Kidney (tissue), 13 donors: ENCODE measurements at regions not wholly inside any gene's neighbourhood (a gene's known extent, or its start where the extent isn't known, plus 50 kb on each side); places are given as distances from the start of the nearest gene placed in this dataset.

Source experiments
- DNase-seq, 5 donors: peaks; one replicate each; pipeline ENCODE4 v3.0.0-alpha.2; 2013 to 2020
- FAIRE-seq: peaks from 2 replicates; lab custom pipeline; 2012; peaks lifted over from hg19 to GRCh38; lab: Jason Lieb, UNC
- H3K27ac ChIP-seq, 2 donors: one replicate each; pipeline ENCODE4 v1.7.0; 2013; ENCODE audit warnings: low read depth in 2 of 2, low read length in 2 of 2, inconsistent platforms in 1 of 2
- H3K27me3 ChIP-seq: one replicate; pipeline ENCODE4 v1.7.1; 2013; ENCODE audit warnings: low read length, inconsistent platforms; ENCODE audit not compliant: control insufficient read depth, insufficient read depth
- H3K36me3 ChIP-seq, 3 donors: one replicate each; pipeline versions ENCODE4 v1.7.0 to v1.7.1; 2013; ENCODE audit warnings: low read length in 3 of 3, control low read depth in 1 of 3, inconsistent platforms in 1 of 3; ENCODE audit not compliant: insufficient read depth in 3 of 3, control insufficient read depth in 2 of 3
- H3K4me1 ChIP-seq, 3 donors: one replicate each; pipeline versions ENCODE4 v1.7.0 to v1.7.1; 2013; ENCODE audit warnings: low read length in 3 of 3, inconsistent platforms in 1 of 3, low read depth in 1 of 3; ENCODE audit not compliant: control insufficient read depth in 2 of 3, insufficient read depth in 2 of 3
- H3K4me3 ChIP-seq, 3 donors: one replicate each; pipeline versions ENCODE4 v1.7.0 to v1.8.1; 2013; ENCODE audit warnings: low read length in 3 of 3, control low read depth in 1 of 3, inconsistent platforms in 1 of 3
- H3K9ac ChIP-seq, 3 donors: one replicate each; pipeline versions ENCODE4 v1.7.0 to v1.7.1; 2013; ENCODE audit warnings: low read length in 3 of 3, control low read depth in 1 of 3, inconsistent platforms in 1 of 3
- H3K9me3 ChIP-seq, 3 donors: one replicate each; pipeline versions ENCODE4 v1.7.0 to v1.7.1; 2013; ENCODE audit warnings: low read length in 3 of 3, control low read depth in 1 of 3, inconsistent platforms in 1 of 3; ENCODE audit not compliant: control insufficient read depth in 2 of 3, insufficient read depth in 1 of 3
- intact Hi-C: fragments of 100-400 bp; cut with DNase I; formaldehyde crosslinking; loops from one replicate; pipeline ENCODE4 v1.11.1; 2022
- TF ChIP-seq, protein P1 (sequence below): IDR thresholded peaks from 3 replicates; pipeline ENCODE4 v1.5.1; 2012; ENCODE audit warnings: mild to moderate bottlenecking, moderate library complexity, borderline replicate concordance; ENCODE audit not compliant: insufficient read depth; ENCODE audit errors: extremely low read depth
- donor health status: control.
- donor health status: control.
- donor health status: control.
- donor health status: control.
- donor health status: control.
- donor health status: DM: yes; HTN: yes; CAD: no.
- donor health status: Normal renal cell carcinoma (clear cell type).

DNA sequence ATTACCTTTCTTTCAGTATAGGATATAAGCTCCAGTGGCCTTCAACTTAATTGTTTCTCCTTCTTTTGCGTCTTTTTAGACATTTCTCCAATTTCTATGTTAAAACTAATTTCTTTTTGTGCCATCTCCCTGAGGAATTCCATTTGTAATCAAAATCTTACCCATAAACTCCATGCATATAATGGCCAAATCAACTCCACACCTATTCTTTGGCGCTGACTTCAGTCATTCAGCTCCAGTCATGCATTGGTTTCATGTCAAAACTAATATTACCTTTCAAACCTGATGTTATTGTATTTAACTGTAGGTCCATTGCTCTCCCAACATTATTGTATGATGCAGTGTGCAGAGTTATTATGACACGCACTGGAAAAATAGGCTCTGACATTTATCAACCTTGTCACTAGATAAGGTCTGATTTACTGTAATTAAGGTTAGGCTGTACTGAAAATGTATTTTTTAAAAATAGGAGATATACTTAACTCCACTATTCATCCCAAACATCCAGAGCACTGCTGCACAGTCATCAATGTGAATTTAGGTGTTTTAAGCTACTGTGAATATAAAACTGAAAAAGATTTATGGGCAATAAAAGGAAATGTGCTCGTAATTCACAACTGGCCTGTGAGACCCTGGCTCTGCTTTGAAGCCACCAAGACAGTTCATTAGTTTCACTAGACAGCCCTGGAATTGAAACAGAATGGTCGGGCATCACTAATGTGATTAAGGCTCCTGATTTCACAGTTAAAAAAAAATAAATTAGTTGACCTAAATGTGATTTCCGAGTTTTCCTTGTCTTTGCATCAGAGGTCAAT lies 180.6 kb upstream of the GRIA4 start:
- H3K36me3 ChIP-seq: no peaks in the 10 kb centered on the region
- DNase-seq (peak in 2 of 5 donors; percentile 64 to 70), FAIRE-seq (no peak)
- intact Hi-C loops: no loop called here
- no peak overlapping the region for H3K9ac ChIP-seq
- no peaks in the 10 kb centered on the region for H3K27me3 ChIP-seq
- H3K4me1 ChIP-seq: no peaks in the 10 kb centered on the region
- no peak overlapping the region for H3K27ac ChIP-seq
- H3K9me3 ChIP-seq: no peaks in the 10 kb centered on the region
- no peak overlapping the region for H3K4me3 ChIP-seq
- TF ChIP-seq, protein P1, sequence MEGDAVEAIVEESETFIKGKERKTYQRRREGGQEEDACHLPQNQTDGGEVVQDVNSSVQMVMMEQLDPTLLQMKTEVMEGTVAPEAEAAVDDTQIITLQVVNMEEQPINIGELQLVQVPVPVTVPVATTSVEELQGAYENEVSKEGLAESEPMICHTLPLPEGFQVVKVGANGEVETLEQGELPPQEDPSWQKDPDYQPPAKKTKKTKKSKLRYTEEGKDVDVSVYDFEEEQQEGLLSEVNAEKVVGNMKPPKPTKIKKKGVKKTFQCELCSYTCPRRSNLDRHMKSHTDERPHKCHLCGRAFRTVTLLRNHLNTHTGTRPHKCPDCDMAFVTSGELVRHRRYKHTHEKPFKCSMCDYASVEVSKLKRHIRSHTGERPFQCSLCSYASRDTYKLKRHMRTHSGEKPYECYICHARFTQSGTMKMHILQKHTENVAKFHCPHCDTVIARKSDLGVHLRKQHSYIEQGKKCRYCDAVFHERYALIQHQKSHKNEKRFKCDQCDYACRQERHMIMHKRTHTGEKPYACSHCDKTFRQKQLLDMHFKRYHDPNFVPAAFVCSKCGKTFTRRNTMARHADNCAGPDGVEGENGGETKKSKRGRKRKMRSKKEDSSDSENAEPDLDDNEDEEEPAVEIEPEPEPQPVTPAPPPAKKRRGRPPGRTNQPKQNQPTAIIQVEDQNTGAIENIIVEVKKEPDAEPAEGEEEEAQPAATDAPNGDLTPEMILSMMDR: no peak

DNA sequence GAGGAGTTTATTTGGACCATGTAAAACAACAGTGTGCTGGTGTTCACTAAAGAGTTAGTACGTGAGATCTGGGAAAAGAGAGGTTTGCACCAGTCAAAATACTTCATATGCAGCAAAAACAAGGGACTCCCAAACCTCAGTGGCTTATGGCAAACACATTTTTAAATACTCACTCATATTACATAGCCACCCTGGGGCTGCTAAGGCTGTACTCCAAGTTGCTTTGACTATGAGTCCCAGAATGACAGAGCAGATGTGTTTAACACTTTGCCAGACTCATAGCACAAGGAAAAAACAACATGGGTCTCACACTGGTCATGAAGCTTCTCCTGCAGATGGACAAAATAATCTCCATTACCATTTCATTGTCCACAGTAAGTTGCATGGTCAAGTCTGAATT lies 202.8 kb upstream of the GRIA4 start:
- no peaks in the 10 kb centered on the region for H3K9me3 ChIP-seq
- no peak for DNase-seq
- H3K4me1 ChIP-seq: no peaks in the 10 kb centered on the region
- H3K4me3 ChIP-seq: no peak overlapping the region
- TF ChIP-seq, protein P1: no peak
- FAIRE-seq: no peak
- H3K9ac ChIP-seq: no peak overlapping the region
- intact Hi-C loops: no loop called here
- no peaks in the 10 kb centered on the region for H3K36me3 ChIP-seq
- no peak overlapping the region for H3K27ac ChIP-seq
- H3K27me3 ChIP-seq: no peaks in the 10 kb centered on the region

DNA sequence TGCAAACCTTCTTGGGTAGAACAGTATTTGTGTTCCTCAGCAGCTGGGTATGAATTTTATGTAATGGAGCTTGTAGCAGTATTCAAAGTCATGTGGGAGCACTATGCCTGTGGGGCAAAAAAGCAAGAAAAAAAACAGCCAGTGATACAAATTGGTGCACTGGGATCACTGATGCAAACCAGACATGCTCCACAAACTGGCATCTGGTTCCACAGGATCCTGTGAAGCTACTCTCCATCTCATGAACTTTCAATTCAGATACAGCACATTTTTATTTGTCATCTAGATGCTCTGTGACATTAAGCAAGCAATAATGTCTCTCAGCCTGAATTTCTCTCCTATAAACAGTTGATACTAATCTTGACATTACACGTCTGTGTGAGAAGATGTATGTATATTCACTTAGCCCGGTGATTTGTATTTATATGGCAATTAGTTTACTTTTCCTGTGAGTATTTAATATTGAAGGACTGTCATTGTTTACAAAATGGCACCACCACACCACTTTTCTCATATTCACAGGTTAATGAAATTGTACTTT lies 208.5 kb upstream of the GRIA4 start:
- TF ChIP-seq, protein P1: no peak
- H3K27me3 ChIP-seq: no peaks in the 10 kb centered on the region
- H3K4me3 ChIP-seq: no peak overlapping the region
- H3K9me3 ChIP-seq: no peaks in the 10 kb centered on the region
- no peak for FAIRE-seq
- peak in 1 of 5 donors; percentile 1 for DNase-seq
- no peaks in the 10 kb centered on the region for H3K4me1 ChIP-seq
- H3K27ac ChIP-seq: no peak overlapping the region
- H3K36me3 ChIP-seq: no peaks in the 10 kb centered on the region
- intact Hi-C loops: no loop called here
- H3K9ac ChIP-seq: no peak overlapping the region
